ENCODE measurements at regions not wholly inside any gene's neighbourhood (a gene's known extent, or its start where the extent isn't known, plus 50 kb on each side); places are given as distances from the start of the nearest gene placed in this dataset.

- no peaks in the 10 kb centered on the region for H3K79me2 ChIP-seq (ENCODE audit: control insufficient read depth, low read length)
- H3K9me2 ChIP-seq (replicated peaks; ENCODE audit: control insufficient read depth, low read length) = no peaks in the 10 kb centered on the region
- H3K36me3 ChIP-seq (ENCODE audit: control insufficient read depth, low read length) = no peaks in the 10 kb centered on the region
- H3K4me2 ChIP-seq (ENCODE audit: low read length) = no peak overlapping the region
- no peaks in the 10 kb centered on the region for H3K4me1 ChIP-seq (ENCODE audit: control insufficient read depth, low read length)
- H3K27ac ChIP-seq (ENCODE audit: low read depth, low read length) = no peak overlapping the region
- H3F3A ChIP-seq (ENCODE audit: control insufficient read depth, insufficient read depth) = no peaks in the 10 kb centered on the region
- peaks cover 6% of the 10 kb centered on the region; the same call in 1 of the 2 replicates for H3K27me3 ChIP-seq (ENCODE audit: control insufficient read depth, low read length)
- no peaks in the 10 kb centered on the region for H3K9me3 ChIP-seq (ENCODE audit: control insufficient read depth, insufficient read depth, low read length)
- TF ChIP-seq CTCF (IDR thresholded peaks at IDR 0.05; ENCODE audit: low read depth, low read length, poor library complexity, severe bottlenecking) (no peak), EZH2phosphoT487 (IDR thresholded peaks at IDR 0.05; ENCODE audit: borderline replicate concordance, low read length) (no peak)
- no peak overlapping the region for H3K4me3 ChIP-seq (ENCODE audit: low read length)
- H4K20me1 ChIP-seq (ENCODE audit: control insufficient read depth, insufficient read depth, low read depth, low read length) = no peaks in the 10 kb centered on the region
Observed at GRCh38 chr14:53655080-53655785, 301.4 kb downstream of the BMP4 start.

- no peaks in the 10 kb centered on the region for H3K36me3 ChIP-seq (ENCODE audit: control insufficient read depth, low read length)
- H3K9me3 ChIP-seq (ENCODE audit: control insufficient read depth, insufficient read depth, low read length) = no peaks in the 10 kb centered on the region
- no peak overlapping the region for H3K4me3 ChIP-seq (ENCODE audit: low read length)
- no peak overlapping the region for H3K27ac ChIP-seq (ENCODE audit: low read depth, low read length)
- no peaks in the 10 kb centered on the region for H3K9me2 ChIP-seq (replicated peaks; ENCODE audit: control insufficient read depth, low read length)
- H3K79me2 ChIP-seq (ENCODE audit: control insufficient read depth, low read length) = no peaks in the 10 kb centered on the region
- TF ChIP-seq CTCF (IDR thresholded peaks at IDR 0.05; ENCODE audit: low read depth, low read length, poor library complexity, severe bottlenecking) (no peak), EZH2phosphoT487 (IDR thresholded peaks at IDR 0.05; ENCODE audit: borderline replicate concordance, low read length) (no peak)
- peaks cover 6% of the 10 kb centered on the region; the same call in 1 of the 2 replicates for H3K27me3 ChIP-seq (ENCODE audit: control insufficient read depth, low read length)
- H3K4me1 ChIP-seq (ENCODE audit: control insufficient read depth, low read length) = no peaks in the 10 kb centered on the region
- H4K20me1 ChIP-seq (ENCODE audit: control insufficient read depth, insufficient read depth, low read depth, low read length) = no peaks in the 10 kb centered on the region
- no peaks in the 10 kb centered on the region for H3F3A ChIP-seq (ENCODE audit: control insufficient read depth, insufficient read depth)
- H3K4me2 ChIP-seq (ENCODE audit: low read length) = no peak overlapping the region
Observed at GRCh38 chr14:53652068-53652467, 304.6 kb downstream of the BMP4 start.

- H3K79me2 ChIP-seq (ENCODE audit: control insufficient read depth, low read length) = no peaks in the 10 kb centered on the region
- TF ChIP-seq EZH2phosphoT487 (IDR thresholded peaks at IDR 0.05; ENCODE audit: borderline replicate concordance, low read length) (no peak), CTCF (IDR thresholded peaks at IDR 0.05; ENCODE audit: low read depth, low read length, poor library complexity, severe bottlenecking) (no peak)
- no peaks in the 10 kb centered on the region for H4K20me1 ChIP-seq (ENCODE audit: control insufficient read depth, insufficient read depth, low read depth, low read length)
- H3F3A ChIP-seq (ENCODE audit: control insufficient read depth, insufficient read depth) = no peaks in the 10 kb centered on the region
- H3K4me1 ChIP-seq (ENCODE audit: control insufficient read depth, low read length) = no peaks in the 10 kb centered on the region
- H3K4me2 ChIP-seq (ENCODE audit: low read length) = no peak overlapping the region
- no peaks in the 10 kb centered on the region for H3K36me3 ChIP-seq (ENCODE audit: control insufficient read depth, low read length)
- H3K9me2 ChIP-seq (replicated peaks; ENCODE audit: control insufficient read depth, low read length) = no peaks in the 10 kb centered on the region
- H3K4me3 ChIP-seq (ENCODE audit: low read length) = no peak overlapping the region
- H3K9me3 ChIP-seq (ENCODE audit: control insufficient read depth, insufficient read depth, low read length) = no peaks in the 10 kb centered on the region
- H3K27me3 ChIP-seq (ENCODE audit: control insufficient read depth, low read length) = peaks cover 9% of the 10 kb centered on the region; the same call in 1 of the 2 replicates
- no peak overlapping the region for H3K27ac ChIP-seq (ENCODE audit: low read depth, low read length)
Observed at GRCh38 chr14:53651096-53651740, 305.4 kb downstream of the BMP4 start.

All from DOHH2 (cell line).